HEK293 (cell line): ENCODE measurements at regions not wholly inside any gene's neighbourhood (a gene's known extent, or its start where the extent isn't known, plus 50 kb on each side); places are given as distances from the start of the nearest gene placed in this dataset.

Experiments
- CTCF ChIA-PET: fragments of 350-600 bp; formaldehyde crosslinking; extraction: SDS; loops from one replicate; lab custom pipeline; 2021; ENCODE audit warnings: antibody characterized with exemption; lab: Yijun Ruan, JAX
- POLR2A ChIA-PET: fragments of 300-600 bp; formaldehyde crosslinking; extraction: SDS; loops from one replicate; lab custom pipeline; 2020; ENCODE audit warnings: antibody characterized with exemption, inconsistent platforms; lab: Yijun Ruan, JAX
- H3K27ac ChIP-seq: fragments of 200-500 bp; sonication (Bioruptor generic); 2 replicates; pipeline ENCODE4 v1.5.1; 2014; ENCODE audit warnings: low read depth, low read length, control low read depth, inconsistent platforms; ENCODE audit errors: extremely low read depth
- H3K36me3 ChIP-seq, 2 experiments: fragments of 200-500 bp in 1 of 2; sonication (Bioruptor generic) in 1 of 2; 1 replicate in 1 of 2; 2 replicates in 1 of 2; pipeline ENCODE4 v1.5.1; 2014 to 2017; ENCODE audit warnings: inconsistent platforms in 2 of 2, low read length in 2 of 2; ENCODE audit not compliant: control insufficient read depth in 2 of 2, insufficient read depth in 1 of 2
- H3K4me1 ChIP-seq: fragments of 200-500 bp; sonication (Bioruptor generic); 2 replicates; pipeline ENCODE4 v1.5.1; 2014; ENCODE audit warnings: mild to moderate bottlenecking, low read length, inconsistent platforms; ENCODE audit not compliant: control insufficient read depth, insufficient read depth
- H3K4me3 ChIP-seq: 2 replicates; pipeline ENCODE4 v1.5.1; 2011; ENCODE audit warnings: low read depth, mild to moderate bottlenecking, control low read depth, low read length, moderate library complexity
- H3K9me3 ChIP-seq: fragments of 200-500 bp; sonication (Bioruptor generic); 2 replicates; pipeline ENCODE4 v1.5.1; 2014; ENCODE audit warnings: low read depth, low read length, inconsistent platforms; ENCODE audit not compliant: control insufficient read depth, insufficient read depth
- ELK4 ChIP-seq: IDR thresholded peaks from 2 replicates; pipeline ENCODE4 v1.6.1; 2011; ENCODE audit warnings: mild to moderate bottlenecking, low read depth, low read length, borderline replicate concordance
- HOXC10 ChIP-seq: sonication (generic); formaldehyde crosslinking; IDR thresholded peaks from 2 replicates; pipeline ENCODE4 v1.8.1; 2023; ENCODE audit warnings: mild to moderate bottlenecking, missing genetic modification reagents
- KLF8 ChIP-seq: fragments of 450-650 bp; formaldehyde crosslinking; IDR thresholded peaks from 2 replicates; pipeline ENCODE4 v1.5.1; 2016; ENCODE audit warnings: missing biosample characterization, missing genetic modification characterization
- PRDM6 ChIP-seq: fragments of 450-650 bp; formaldehyde crosslinking; IDR thresholded peaks from 2 replicates; pipeline ENCODE4 v1.5.1; 2017; ENCODE audit warnings: missing biosample characterization, missing genetic modification characterization
- RBAK ChIP-seq: fragments of 450-650 bp; formaldehyde crosslinking; IDR thresholded peaks from 2 replicates; pipeline ENCODE4 v1.5.1; 2016; ENCODE audit warnings: missing biosample characterization, missing genetic modification characterization
- SALL2 ChIP-seq: fragments of 450-650 bp; formaldehyde crosslinking; IDR thresholded peaks from 2 replicates; pipeline ENCODE4 v1.5.0; 2017; ENCODE audit warnings: missing biosample characterization, mild to moderate bottlenecking, missing genetic modification characterization, borderline replicate concordance
- SP7 ChIP-seq: fragments of 450-650 bp; formaldehyde crosslinking; IDR thresholded peaks from 2 replicates; pipeline ENCODE4 v1.5.1; 2016; ENCODE audit warnings: missing biosample characterization, missing genetic modification characterization
- ZFP69B ChIP-seq: fragments of 450-650 bp; formaldehyde crosslinking; IDR thresholded peaks from 2 replicates; pipeline ENCODE4 v1.5.1; 2016; ENCODE audit warnings: missing biosample characterization, missing genetic modification characterization
- ZNF138 ChIP-seq: fragments of 450-650 bp; formaldehyde crosslinking; IDR thresholded peaks from 2 replicates; pipeline ENCODE4 v1.5.1; 2016; ENCODE audit warnings: missing biosample characterization, missing genetic modification characterization, borderline replicate concordance
- ZNF146 ChIP-seq: fragments of 450-650 bp; formaldehyde crosslinking; IDR thresholded peaks from 2 replicates; pipeline ENCODE4 v1.5.1; 2016; ENCODE audit warnings: missing biosample characterization, missing genetic modification characterization
- ZNF211 ChIP-seq: fragments of 450-650 bp; formaldehyde crosslinking; IDR thresholded peaks from 2 replicates; pipeline ENCODE4 v1.5.1; 2016; ENCODE audit warnings: low read depth, missing biosample characterization, missing genetic modification characterization
- ZNF23 ChIP-seq: fragments of 450-650 bp; formaldehyde crosslinking; IDR thresholded peaks from 2 replicates; pipeline ENCODE4 v1.5.1; 2016; ENCODE audit warnings: missing biosample characterization, missing genetic modification characterization, borderline replicate concordance
- ZNF433 ChIP-seq: fragments of 450-650 bp; formaldehyde crosslinking; IDR thresholded peaks from 2 replicates; pipeline ENCODE4 v1.5.1; 2016; ENCODE audit warnings: missing biosample characterization, missing genetic modification characterization, low read depth
- ZNF449 ChIP-seq: fragments of 450-650 bp; formaldehyde crosslinking; IDR thresholded peaks from 2 replicates; pipeline ENCODE4 v1.5.1; 2017; ENCODE audit warnings: missing biosample characterization, mild to moderate bottlenecking, missing genetic modification characterization, moderate library complexity
- ZNF510 ChIP-seq: fragments of 450-650 bp; formaldehyde crosslinking; IDR thresholded peaks from 2 replicates; pipeline ENCODE4 v1.5.1; 2018; ENCODE audit warnings: mild to moderate bottlenecking, missing genetic modification characterization, missing biosample characterization; ENCODE audit not compliant: insufficient replicate concordance
- ZNF624 ChIP-seq: fragments of 450-650 bp; formaldehyde crosslinking; IDR thresholded peaks from 2 replicates; pipeline ENCODE4 v1.5.1; 2017; ENCODE audit warnings: missing biosample characterization, missing genetic modification characterization
- ZNF626 ChIP-seq: fragments of 450-650 bp; sonication (Bioruptor Pico); formaldehyde crosslinking; IDR thresholded peaks from 2 replicates; pipeline ENCODE4 v1.5.1; 2018; ENCODE audit warnings: missing biosample characterization, missing genetic modification characterization, inconsistent platforms
- ZNF664 ChIP-seq: fragments of 450-650 bp; formaldehyde crosslinking; IDR thresholded peaks from 2 replicates; pipeline ENCODE4 v1.5.1; 2016; ENCODE audit warnings: missing biosample characterization, missing genetic modification characterization
- ZNF692 ChIP-seq: fragments of 450-650 bp; formaldehyde crosslinking; IDR thresholded peaks from 2 replicates; pipeline ENCODE4 v1.5.1; 2016; ENCODE audit warnings: missing biosample characterization, missing genetic modification characterization
- ZNF777 ChIP-seq: fragments of 450-650 bp; formaldehyde crosslinking; IDR thresholded peaks from 2 replicates; pipeline ENCODE4 v1.5.1; 2017; ENCODE audit warnings: missing biosample characterization, missing genetic modification characterization, borderline replicate concordance
- ZNF792 ChIP-seq: fragments of 450-650 bp; formaldehyde crosslinking; IDR thresholded peaks from 2 replicates; pipeline ENCODE4 v1.5.1; 2016; ENCODE audit warnings: missing biosample characterization, missing genetic modification characterization
- ZSCAN23 ChIP-seq: fragments of 450-650 bp; formaldehyde crosslinking; IDR thresholded peaks from 2 replicates; pipeline ENCODE4 v1.5.1; 2016; ENCODE audit warnings: missing biosample characterization, missing genetic modification characterization

GRCh38 chr5:89246864-89247263, 363.9 kb upstream of the MEF2C start:
- H3K9me3 ChIP-seq, result no peaks in the 10 kb centered on the region
- H3K36me3 ChIP-seq, result no peaks in the 10 kb centered on the region
- ChIA-PET POLR2A (no interaction called here), CTCF (no interaction called here)
- no peak overlapping the region for H3K4me3 ChIP-seq
- TF ChIP-seq ZNF23 (tag by site-specific recombination) (no peak), ZNF449 (tag by site-specific recombination) (no peak), ZSCAN23 (tag by site-specific recombination) (no peak), PRDM6 (tag by site-specific recombination) (no peak), RBAK (no peak), ZNF626 (tag by site-specific recombination) (no peak), ZNF664 (tag by site-specific recombination) (no peak), ZNF146 (tag by site-specific recombination) (no peak), KLF8 (tag by site-specific recombination) (no peak), ZNF792 (tag by site-specific recombination) (no peak), ZNF624 (no peak), ZNF138 (tag by site-specific recombination) (no peak)
- no peaks in the 10 kb centered on the region for H3K4me1 ChIP-seq
- no peak overlapping the region for H3K27ac ChIP-seq

GRCh38 chr5:89246252-89246651, 363.3 kb upstream of the MEF2C start:
- Histone ChIP-seq H3K36me3 (no peaks in the 10 kb centered on the region), H3K27ac (no peak overlapping the region), H3K4me3 (no peak overlapping the region), H3K4me1 (no peaks in the 10 kb centered on the region), H3K9me3 (no peaks in the 10 kb centered on the region)
- no peak for TF ChIP-seq ZFP69B (tag by site-specific recombination)
- no peak for TF ChIP-seq SP7 (tag by site-specific recombination)
- no peak for TF ChIP-seq ZNF146 (tag by site-specific recombination)
- TF ChIP-seq ZNF777, result no peak
- no peak for TF ChIP-seq HOXC10 (CRISPR knock-in tag)
- TF ChIP-seq ZNF211 (tag by site-specific recombination), result no peak
- TF ChIP-seq ELK4, result no peak
- no peak for TF ChIP-seq ZNF433
- TF ChIP-seq ZNF510 (tag by site-specific recombination), result no peak
- no peak for TF ChIP-seq SALL2
- no peak for TF ChIP-seq ZNF692 (tag by site-specific recombination)
- ChIA-PET POLR2A (no interaction called here), CTCF (no interaction called here)
